KOPT-K1 (cell line): ENCODE measurements at regions not wholly inside any gene's neighbourhood (a gene's known extent, or its start where the extent isn't known, plus 50 kb on each side); places are given as distances from the start of the nearest gene placed in this dataset.

ENCODE experiments used
- H3K27ac ChIP-seq: fragments of 200-600 bp; sonication (generic); 2 replicates; pipeline ENCODE4 v1.5.1; 2016; ENCODE audit warnings: antibody characterized with exemption, mild to moderate bottlenecking, low read depth, low read length; ENCODE audit not compliant: poor library complexity, severe bottlenecking
- H3K36me3 ChIP-seq: fragments of 200-600 bp; sonication (generic); 2 replicates; pipeline ENCODE4 v1.5.1; 2017; ENCODE audit warnings: antibody characterized with exemption, mild to moderate bottlenecking, low read length, moderate library complexity; ENCODE audit not compliant: insufficient read depth
- H3K9me3 ChIP-seq: fragments of 200-600 bp; sonication (generic); 2 replicates; pipeline ENCODE4 v1.5.1; 2017; ENCODE audit warnings: antibody characterized with exemption, low read length, mild to moderate bottlenecking; ENCODE audit not compliant: insufficient read depth, poor library complexity, severe bottlenecking

- Histone ChIP-seq H3K9me3 (no peaks in the 10 kb centered on the region), H3K27ac (no peak overlapping the region), H3K36me3 (no peaks in the 10 kb centered on the region)
These were observed 174.2 kb upstream of the PABPC4L start for GRCh38 chr4:134375775-134376174.

DNA sequence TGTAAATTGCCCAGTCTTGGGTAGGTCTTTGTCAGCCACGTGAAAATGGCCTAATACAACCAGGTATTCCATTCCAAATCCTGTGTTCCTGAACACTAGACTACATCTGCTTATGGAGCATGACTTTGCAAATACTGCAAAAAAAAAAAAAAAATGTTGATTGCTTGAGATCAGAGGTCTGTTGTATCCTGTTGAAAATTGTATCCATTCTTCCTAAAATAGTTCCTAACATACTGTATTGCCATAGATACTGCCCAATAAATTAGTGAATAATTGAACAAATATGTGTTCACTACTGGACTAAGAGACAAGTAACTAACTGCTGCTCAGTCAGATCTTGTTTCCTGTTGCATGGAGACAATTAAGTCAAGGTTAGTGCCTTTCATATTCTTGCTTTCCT lies 164.3 kb upstream of the PABPC4L start:
- Histone ChIP-seq H3K27ac (no peak overlapping the region), H3K36me3 (no peaks in the 10 kb centered on the region), H3K9me3 (no peaks in the 10 kb centered on the region)

DNA sequence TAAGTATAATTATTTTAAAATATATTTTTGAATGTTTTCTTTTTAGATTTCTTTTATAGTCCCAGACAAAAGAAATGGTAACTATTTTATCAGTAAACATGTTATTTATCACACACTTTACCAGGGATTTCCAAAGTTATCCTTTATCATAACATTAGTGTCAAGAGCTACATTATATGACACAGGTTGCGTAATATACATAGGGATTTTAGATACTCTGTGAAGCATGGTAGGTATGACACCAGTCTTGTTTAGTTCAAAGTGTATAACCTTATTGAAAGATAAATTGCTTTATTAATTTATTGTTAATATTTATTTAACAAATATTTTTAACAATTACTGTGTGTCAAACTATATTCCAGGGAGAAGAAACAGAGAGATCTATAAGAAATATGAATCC lies 163.3 kb upstream of the PABPC4L start:
- H3K36me3 ChIP-seq = no peaks in the 10 kb centered on the region
- no peak overlapping the region for H3K27ac ChIP-seq
- no peaks in the 10 kb centered on the region for H3K9me3 ChIP-seq

GRCh38 chr4:134345244-134345643 lies 143.7 kb upstream of the PABPC4L start:
- Histone ChIP-seq H3K27ac (no peak overlapping the region), H3K9me3 (no peaks in the 10 kb centered on the region), H3K36me3 (no peaks in the 10 kb centered on the region)

- H3K9me3 ChIP-seq = no peaks in the 10 kb centered on the region
These were observed 142.1 kb upstream of the PABPC4L start for GRCh38 chr4:134343656-134344055.

GRCh38 chr4:134343081-134343480 lies 141.5 kb upstream of the PABPC4L start:
- H3K9me3 ChIP-seq = no peaks in the 10 kb centered on the region
- H3K36me3 ChIP-seq = no peaks in the 10 kb centered on the region
- H3K27ac ChIP-seq = no peak overlapping the region

More at GRCh38 chr4:134343656-134344055, 142.1 kb upstream of the PABPC4L start:
- H3K36me3 ChIP-seq = no peaks in the 10 kb centered on the region
- no peak overlapping the region for H3K27ac ChIP-seq

DNA sequence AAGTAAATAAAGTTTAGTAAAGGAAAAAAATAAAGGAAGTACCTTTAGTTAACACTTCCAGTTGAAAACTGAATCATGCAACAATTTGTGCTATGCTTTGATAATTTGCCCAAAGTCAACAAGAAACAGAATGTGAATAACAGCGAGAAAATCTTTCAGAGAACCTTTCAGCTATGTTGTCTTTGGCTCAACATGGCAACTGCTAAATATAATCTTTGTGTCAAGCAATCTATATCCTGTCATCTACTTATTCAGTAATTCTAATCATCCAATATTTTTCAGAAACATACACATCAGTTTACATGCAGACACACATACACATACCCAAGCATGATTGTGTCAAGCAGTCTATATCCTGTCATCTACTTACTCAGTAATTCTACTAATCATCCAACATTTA lies 136.0 kb upstream of the PABPC4L start:
- Histone ChIP-seq H3K36me3 (no peaks in the 10 kb centered on the region), H3K9me3 (no peaks in the 10 kb centered on the region), H3K27ac (no peak overlapping the region)

DNA sequence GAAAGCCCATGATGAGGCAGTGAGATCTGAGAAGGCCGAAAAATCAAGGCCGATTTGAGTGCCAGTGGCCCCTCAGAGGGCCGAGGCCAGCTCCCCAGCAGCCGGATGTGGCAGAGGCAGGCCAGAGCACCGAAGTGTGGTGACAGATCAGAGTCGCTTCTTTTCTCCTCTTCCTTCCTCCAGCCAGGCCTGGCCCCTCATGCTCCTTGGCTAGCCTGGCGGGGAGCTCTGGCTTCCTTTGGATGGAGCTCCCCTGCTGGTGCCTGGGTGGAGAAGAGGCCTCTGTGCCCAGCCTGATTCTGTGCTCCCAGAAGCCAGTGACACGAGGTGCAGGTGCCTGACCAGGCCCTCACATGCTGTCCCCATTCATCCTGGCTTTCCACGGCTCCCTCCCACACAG lies 127.2 kb upstream of the PABPC4L start:
- Histone ChIP-seq H3K36me3 (no peaks in the 10 kb centered on the region), H3K27ac (no peak overlapping the region), H3K9me3 (peaks cover 8% of the 10 kb centered on the region)

DNA sequence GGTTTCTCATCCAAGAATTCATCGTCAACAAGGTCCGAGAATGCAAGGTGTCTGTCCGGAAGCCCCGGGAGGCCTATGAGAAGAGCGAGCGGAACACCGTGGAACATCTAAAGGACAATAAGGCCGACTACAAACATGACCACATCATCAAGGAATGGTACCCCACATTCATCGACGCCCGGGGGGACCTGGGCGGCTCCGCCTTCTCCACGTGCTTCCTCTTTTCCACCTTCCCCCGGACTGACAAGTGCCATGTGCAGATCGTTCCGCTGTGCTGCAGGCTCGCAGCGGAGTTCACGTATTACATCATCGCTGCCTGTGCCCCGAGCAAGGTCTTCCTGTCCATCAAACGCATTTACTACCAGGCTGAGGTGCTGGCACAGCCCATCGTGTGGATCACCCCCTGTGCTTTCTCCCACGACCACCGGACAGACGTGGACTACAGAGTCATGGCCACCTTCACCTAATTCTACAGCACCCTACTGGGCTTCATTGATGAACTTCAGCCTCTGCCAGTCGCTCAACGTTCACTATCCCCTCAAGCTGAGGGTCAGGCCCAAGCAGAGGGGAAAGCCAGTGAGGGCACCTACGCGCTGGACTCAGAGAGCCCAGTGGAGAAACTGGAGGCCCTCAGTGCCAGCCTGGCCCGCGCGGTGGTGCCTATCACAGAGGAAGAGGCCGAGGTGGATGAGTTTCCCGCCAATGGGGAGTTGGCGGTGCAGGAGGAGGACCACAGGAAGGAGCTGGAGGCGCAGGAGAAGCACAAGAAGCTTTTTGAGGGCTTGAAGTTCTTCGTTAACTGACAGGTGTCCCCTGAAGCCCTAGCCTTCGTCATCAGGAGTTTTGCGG lies 125.9 kb upstream of the PABPC4L start:
- Histone ChIP-seq H3K9me3 (peaks cover 8% of the 10 kb centered on the region), H3K36me3 (no peaks in the 10 kb centered on the region), H3K27ac (no peak overlapping the region)

- H3K9me3 ChIP-seq = peaks cover 8% of the 10 kb centered on the region
- H3K36me3 ChIP-seq = no peaks in the 10 kb centered on the region
- no peak overlapping the region for H3K27ac ChIP-seq
These were observed 125.3 kb upstream of the PABPC4L start for GRCh38 chr4:134326866-134327265.

DNA sequence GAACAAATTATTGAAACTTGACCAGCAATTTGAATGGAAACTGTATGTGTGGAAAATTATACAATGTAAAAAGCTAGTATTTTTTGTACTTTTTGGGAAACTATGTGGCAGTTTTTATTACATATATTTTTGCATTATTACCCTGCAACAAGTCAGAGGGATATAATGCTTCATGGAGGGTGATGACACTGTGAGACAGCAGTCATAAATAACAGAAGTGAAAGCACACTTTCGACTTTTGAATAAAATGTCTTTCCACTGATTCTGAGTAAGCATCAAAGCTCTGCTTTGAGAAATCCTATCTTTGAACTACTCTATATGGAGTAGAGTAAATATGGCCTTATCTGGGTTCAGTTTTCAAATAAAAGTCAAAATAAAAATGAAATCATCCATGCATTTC lies 122.6 kb upstream of the PABPC4L start:
- Histone ChIP-seq H3K36me3 (no peaks in the 10 kb centered on the region), H3K27ac (no peak overlapping the region), H3K9me3 (peaks cover 8% of the 10 kb centered on the region)

DNA sequence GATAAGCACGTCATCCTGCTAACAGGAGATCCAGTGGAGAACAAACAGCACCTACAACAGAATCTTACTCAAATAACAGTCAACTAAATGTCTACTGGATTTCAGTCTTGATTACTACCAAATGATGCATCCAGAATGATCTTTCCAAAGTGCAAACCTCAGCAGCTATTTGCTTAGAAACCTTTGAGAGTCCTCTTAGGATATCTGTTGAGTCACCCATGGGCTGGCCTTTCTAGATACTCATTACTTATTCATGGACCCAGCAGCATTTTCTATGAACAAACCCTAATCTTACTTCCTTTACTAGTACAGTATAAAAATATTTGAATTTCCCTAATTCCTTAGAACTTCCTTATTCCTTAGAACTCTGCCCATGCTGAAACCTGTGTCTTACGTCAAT lies 118.5 kb upstream of the PABPC4L start:
- H3K9me3 ChIP-seq = no peaks in the 10 kb centered on the region
- H3K36me3 ChIP-seq = no peaks in the 10 kb centered on the region

DNA sequence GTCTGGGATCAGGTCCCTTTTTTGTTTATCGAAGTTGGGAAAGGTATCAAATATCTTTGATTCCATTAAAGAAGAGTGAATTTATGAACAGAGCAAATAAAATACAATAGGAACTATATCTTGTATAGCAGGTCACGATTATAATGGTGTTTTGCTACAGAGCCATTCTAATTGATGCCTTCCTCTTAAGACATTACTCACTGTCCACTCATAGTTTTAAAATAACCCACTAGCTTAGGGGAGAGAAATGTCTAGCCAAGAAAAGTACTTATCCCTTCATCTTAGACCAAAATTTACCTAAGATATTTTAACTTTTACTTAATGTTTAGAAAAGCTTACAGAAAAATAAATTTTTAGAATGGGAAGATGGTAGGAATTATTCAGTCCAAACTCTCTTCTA lies 112.0 kb upstream of the PABPC4L start:
- no peaks in the 10 kb centered on the region for H3K9me3 ChIP-seq
- no peaks in the 10 kb centered on the region for H3K36me3 ChIP-seq

More for the DNA sequence above, 118.5 kb upstream of the PABPC4L start:
- no peak overlapping the region for H3K27ac ChIP-seq

GRCh38 chr4:134309715-134310114 lies 108.1 kb upstream of the PABPC4L start:
- Histone ChIP-seq H3K9me3 (no peaks in the 10 kb centered on the region), H3K27ac (no peak overlapping the region), H3K36me3 (no peaks in the 10 kb centered on the region)

More for the DNA sequence above, 112.0 kb upstream of the PABPC4L start:
- no peak overlapping the region for H3K27ac ChIP-seq

DNA sequence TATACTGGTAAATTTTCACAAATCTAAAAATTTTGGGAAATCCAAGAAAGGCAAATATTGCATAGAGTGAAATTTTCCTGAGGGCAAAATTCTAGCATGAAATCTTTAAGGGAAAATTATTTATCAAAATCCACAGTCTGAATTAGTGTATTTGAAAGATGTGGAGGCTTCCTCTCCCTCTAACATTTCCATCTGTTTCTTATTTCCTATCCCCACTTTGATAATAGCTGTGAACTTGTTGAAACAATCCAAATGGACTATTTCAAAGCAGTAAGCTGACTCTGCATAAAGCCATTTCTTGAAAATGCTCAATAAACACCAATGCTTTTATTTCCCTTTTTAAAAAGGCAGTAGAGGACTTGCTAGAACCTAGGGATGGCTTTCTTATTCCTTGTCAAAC lies 107.3 kb upstream of the PABPC4L start:
- no peaks in the 10 kb centered on the region for H3K9me3 ChIP-seq
- H3K36me3 ChIP-seq = no peaks in the 10 kb centered on the region
- H3K27ac ChIP-seq = no peak overlapping the region

- H3K36me3 ChIP-seq = no peaks in the 10 kb centered on the region
- H3K9me3 ChIP-seq = no peaks in the 10 kb centered on the region
These were observed 96.7 kb upstream of the PABPC4L start for GRCh38 chr4:134298313-134298712.

More at GRCh38 chr4:134298313-134298712, 96.7 kb upstream of the PABPC4L start:
- no peak overlapping the region for H3K27ac ChIP-seq
